ENCODE measurements at regions not wholly inside any gene's neighbourhood (a gene's known extent, or its start where the extent isn't known, plus 50 kb on each side); places are given as distances from the start of the nearest gene placed in this dataset.
"Not testable (repeated sequence)": the region's sequence is repeated elsewhere in the genome, so short reads cannot be mapped to it uniquely, and the experiment has no call there.

DNA sequence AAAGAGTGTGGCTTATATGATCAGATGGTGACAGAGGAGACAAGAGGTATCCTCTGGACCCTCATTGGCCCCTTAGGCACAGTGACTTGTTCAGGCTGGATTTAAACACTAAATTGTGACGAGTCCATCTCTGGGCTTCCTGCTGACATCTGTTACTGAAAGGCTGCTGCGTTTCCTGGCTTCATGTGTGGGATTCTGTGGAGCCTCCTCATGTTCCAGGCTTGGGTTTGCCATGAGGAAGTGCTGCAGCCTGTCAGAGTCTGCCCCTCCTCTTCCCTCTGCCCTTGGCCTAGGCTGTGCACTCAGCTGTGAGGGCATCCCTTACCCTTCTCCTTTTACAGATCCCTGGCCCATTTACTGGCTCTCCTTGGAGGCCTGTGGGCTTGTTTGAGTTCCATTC is 159.1 kb upstream of the TTC29 start:
- DNase-seq = no peak

DNA sequence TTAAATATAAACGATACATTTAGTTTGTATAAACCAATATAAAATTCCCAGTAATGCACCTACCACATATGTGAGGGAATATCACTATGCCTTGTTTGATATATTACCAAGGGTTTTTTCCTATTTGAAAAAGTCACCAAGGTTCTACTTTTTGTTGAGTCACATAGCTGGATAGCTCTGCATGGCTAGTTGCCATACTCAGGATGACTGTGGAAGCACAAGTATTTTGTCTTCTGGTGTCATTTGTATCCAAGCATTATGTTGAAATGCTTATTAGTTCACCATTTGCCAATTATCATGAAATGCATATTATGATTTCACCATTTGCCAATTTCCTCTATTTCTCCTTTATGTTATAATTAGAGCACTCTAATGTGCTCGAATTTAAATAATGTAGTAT is 162.7 kb upstream of the TTC29 start:
- no peak for DNase-seq

DNA sequence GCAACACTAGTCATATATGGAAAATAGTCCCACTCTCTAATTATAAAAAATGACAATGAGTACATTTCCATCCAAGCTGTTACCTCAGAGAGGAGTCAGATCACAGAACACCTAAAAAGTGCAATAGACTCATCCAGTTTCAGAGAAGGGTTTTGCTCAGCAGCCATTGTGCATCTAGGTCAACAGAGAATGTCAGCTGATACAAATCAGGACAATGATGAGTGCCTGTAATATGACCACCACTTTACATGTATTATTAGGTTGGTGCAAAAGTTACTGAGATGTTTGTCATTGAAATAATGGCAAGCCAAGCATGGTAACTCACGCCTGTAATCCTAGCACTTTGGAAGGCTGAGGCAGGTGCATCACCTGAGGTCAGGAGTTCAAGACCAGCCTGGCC is 164.1 kb upstream of the TTC29 start:
- DNase-seq = no peak

DNA sequence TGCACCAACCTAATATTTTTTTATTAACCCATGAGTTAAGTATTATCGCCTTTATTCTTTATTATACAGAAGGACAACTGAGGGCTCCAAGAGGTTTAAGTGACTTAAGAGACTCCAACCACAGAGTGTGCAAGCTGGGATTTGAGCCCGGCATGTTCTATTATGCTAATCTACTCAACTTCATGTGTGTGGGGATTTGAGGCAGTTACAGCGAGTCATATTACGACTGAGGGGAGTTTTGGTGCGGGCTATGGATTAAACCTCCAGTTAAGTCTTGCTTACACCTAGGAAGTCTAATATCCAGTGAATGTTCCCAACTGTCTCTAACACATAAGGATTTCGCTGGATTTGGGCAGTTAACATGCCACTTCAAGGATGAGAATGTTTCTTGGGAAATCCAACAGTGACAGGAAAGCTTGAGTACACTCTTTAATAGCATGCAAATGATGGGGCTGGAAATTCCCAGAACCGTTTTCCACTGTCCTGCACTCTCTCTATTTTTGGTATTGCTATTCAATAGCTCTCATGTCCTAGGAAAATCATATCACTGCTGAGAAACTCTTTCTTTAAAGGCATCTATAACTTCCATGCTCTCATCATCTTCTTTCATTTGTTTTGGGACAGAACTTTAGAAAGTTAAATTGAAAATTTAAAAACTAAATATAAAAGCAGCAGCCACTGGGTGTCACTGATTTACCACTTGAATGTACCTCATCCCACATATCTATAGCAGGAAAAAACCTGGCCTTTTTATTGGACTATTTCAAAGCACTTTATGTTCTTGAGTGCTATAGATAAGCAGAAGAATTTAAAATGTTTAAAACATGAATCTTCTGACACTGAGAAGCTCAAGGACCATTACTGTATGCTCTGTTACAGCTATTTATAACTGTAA is 165.1 kb upstream of the TTC29 start:
- no peak for DNase-seq

DNA sequence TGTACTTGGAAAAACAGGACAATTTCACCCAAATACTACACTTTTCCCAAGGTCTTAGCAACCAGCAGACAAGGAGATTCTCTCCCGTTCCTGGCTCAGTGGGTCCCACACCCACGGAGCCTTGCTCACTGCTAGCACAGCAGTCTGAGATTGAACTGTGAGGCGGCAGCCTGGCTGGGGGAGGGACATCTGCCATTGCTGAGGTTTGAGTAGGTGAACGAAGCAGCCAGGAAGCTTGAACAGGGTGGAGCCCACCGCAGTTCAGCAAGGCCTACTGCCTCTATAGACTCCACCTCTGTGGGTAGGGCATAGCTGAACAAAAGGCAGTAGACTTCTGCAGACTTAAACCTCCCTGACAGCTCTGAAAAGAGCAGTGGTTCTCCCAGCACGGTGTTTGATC is 166.5 kb upstream of the TTC29 start:
- not testable (repeated sequence) for DNase-seq

DNA sequence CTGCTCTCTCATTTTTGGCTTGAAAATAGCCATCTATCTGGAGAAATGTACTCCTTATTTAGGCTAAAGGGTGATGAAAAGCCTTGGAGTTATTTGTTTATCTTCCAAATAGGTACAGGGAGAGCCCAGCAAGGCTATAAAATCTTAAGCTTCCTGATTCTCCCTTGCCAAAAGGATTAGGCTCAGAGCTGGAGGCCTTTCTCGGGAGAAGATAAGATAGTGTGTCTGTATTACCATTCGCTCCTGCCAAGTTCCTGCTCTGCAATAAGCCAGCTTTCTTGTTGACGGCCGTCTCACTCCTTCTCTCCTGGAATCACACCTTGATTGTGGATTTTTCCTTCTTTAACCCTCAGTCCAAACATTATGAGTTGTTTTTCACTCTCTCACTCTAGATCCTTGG is 171.8 kb upstream of the TTC29 start:
- no peak for DNase-seq

DNA sequence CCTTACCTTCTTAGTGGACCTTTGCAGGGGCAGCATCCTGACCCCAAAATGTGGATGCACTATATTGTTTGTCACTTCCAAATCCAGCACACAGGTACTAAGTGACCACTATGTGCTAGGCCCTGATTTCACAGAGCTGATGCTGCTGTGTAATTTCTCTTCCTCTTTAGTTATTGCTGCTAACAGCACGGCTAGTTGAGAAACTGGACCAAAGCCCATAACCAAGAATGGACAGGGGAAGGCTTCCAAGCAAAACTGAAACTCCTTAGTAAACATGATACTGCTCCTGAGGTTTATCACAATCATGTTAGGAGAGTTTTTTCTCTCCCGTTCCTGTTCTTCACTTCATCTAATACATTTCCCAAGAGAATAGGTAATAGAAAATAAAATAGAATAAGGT is 172.9 kb upstream of the TTC29 start:
- DNase-seq = no peak

DNA sequence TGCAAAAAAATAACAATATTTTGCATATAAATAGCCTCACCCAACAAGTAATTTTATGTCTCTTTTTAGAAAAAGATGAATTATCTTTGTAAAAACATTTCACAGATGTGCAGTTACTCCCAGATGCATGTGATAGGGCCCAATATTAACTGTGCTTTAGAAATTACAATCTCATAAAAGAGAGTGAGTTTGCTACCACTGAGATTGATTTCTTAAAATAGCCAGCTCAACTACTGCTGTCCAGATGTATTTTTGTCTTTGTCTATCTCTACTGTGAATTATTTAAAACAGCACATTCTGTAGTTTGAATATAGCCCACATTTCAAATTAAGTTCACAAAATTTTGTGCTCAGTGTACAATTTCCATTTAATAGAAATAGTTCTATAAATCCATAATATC is 177.0 kb upstream of the TTC29 start:
- DNase-seq = no peak

DNA sequence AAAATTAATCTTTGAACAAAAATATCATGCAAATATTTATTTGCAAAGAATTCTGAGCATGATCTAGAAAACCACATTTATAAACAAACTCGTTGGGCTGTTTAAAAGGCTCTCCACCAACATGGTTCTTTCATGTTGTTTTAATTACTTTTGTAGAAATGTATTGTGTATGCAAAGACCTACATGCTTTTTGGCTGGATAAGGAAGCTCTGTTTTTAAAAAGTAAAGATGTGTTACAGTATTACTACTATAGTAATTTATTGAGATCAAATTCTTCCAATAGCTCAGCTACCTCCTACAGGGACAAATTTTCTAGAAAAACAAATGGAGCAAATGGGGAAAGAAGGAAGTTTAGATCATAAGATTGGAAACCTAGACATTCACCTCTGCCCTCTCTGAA is 177.5 kb upstream of the TTC29 start:
- DNase-seq = no peak

DNA sequence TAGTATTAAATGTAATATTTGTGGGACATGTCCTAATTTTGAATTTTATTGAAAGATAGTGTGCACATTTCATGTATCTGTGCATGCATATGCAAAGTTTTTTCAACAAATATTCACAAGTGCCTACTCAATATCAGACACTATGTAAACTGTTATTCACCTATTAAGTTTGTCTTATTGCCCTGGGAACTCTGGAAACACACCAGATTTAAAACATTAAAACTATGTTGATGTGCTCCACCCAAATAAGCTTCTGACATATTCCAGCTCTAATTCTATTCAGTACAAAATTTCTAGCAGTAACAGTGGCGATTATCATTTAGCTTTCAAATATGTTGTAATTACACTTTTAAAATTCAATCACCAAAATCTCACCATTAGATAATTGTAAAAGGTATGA is 183.1 kb upstream of the TTC29 start:
- DNase-seq = no peak

DNA sequence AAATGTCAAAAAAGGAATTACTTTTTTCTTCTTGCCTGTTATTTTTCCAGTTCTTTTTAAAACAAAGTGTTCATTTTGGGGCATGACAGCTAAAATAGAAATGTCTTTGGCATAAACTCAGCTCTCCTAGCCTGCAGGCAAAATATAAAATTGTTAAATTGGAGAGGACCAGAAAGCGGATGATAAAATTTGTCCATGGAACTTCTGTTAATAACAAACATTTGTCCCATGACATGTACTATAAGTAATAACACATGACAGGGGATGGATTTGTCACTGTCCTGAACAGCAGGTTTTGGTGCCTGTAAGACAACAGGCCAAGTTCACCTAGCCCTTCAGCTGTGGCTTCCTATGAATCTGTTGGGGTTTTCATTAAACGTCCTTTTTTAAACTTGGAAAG is 184.0 kb upstream of the TTC29 start:
- no peak for DNase-seq

DNA sequence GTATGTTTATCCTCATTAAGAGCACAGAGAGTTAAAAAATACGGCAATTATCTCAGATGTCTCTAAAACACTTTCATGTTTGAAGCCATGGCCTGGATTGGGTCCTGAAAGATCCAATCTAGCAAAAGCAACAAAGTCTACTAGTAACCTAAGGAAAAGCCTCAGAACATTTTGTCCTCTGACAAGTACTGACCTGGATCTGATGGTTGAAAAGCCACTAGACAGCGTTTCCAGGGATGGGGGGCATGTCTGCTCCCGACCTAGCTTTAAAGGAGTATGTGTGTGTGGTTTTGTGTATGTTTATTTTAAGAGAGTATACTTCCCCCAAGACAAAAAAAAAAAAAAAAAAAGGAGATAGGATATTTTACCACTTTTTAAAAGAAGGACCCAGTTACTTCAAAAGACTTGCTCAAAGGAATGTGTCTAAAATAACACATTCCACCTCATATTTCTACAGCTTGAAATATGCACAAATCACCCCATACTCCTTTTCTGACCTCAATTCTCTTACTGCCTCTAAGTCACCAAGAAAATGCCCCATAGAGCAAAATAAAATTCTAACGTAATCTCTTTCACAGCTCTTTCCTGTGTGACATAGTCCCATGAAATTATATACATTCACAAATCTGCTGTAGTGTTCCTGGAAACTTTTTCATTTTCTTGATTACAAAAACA is 189.0 kb upstream of the TTC29 start:
- no peak for DNase-seq

DNA sequence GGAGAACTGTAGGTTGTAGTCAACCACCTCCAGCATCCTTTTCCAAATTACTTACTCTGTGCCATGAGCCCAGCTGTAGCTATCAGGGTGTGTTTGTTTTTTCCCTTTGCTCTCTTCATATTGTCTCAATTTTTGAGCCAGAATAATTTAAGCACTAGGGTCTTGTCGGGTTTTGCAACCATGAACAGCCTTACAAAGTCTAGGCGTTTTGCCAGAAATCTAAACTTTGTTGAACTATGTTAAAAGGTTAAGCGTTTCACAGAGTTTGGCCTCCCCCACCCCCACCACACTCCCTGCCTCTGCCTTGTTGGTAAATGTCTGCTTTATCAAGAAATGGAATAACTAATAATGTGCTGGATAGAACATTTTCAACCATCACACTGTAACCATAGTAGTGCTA is 190.6 kb upstream of the TTC29 start:
- no peak for DNase-seq

DNA sequence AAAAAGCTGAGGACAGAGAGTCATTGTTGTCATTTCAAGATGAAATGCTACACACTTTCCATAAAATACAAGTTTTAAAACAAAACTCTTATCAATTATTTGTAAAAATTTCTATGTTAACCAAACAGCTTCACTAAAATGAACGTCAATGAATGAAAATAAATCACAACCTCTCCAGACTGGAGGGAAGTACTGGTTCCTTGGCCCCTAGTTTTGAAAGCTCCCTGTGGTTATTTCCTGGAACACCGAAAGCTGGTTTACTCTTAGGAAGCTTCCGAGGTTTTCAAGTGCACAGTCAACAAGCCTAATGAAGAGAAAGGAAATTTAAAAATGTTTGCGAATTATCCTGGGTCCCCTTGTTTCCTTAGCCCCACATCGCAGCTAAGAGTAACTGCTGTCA is 191.1 kb upstream of the TTC29 start:
- DNase-seq = no peak

DNA sequence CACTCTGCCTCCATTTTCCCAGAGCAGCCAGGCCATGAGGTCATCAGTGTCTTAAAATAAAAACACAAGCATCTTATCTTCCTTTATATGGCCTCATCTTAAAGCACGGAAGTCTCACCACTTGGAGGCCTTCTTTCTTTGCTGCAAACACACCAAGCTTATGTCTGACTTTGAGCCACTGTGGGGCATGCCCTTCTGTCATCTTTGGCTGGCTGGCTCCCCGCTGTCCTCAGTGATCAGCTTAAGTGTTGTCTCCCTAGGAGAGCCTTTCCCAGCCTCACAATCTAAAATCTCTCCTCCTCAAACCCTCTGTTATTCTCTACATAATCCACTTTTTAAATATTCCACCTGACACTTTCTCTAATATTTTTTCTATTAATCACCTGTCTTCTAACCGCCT is 191.6 kb upstream of the TTC29 start:
- no peak for DNase-seq

DNA sequence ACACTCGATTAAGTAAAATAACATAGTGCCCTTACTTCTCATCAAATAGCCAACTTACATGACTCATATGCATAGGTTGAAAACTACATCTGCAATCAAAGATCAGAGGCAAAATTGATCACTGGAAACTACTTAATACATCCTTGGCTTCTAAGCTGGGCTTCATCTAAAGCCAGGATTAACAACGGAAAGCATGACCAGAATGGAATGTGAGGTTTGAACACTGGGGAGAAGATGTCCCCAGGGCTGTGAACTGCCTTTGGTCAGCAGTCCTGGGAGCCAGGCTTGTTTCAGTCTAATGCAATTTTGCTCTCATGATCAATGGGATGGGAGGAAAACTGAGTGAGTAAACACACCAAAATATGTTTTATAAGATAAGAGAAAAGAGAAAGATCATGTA is 192.5 kb upstream of the TTC29 start:
- DNase-seq = peak; percentile 47

DNA sequence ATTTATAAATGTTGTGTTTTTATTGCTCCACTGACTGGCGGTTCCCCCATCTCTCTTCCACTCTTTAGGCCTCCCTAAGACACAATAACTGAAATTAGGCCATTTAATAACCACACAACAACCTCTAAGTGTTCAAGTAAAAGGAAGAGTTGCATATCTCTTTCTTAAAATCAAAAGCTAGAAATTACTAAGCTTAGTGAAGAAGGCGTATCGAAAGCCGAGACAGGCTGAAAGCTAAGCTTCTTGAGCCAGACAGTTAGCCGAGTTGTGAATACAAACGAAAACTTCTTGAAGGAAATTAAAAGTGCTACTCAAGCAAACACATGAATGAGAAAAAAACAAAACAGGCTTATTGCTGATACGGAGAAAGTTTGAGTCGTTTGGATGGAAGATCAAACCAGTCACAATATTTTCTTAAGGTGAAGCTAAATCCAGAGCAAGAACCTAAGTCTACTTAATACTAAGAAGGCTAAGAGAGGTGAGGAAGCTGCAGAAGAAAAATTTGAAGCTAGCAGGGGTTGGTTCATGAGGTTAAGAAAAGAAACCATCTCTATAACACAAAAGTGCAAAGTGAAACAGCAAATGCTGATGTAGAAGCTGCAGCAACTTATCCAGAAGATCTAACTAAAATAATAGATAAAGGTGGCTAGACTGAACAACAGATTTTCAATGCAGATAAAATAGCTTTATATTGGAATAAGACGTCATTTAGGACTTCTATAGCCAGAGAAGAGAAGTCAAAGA is 194.0 kb upstream of the TTC29 start:
- no peak for DNase-seq

DNA sequence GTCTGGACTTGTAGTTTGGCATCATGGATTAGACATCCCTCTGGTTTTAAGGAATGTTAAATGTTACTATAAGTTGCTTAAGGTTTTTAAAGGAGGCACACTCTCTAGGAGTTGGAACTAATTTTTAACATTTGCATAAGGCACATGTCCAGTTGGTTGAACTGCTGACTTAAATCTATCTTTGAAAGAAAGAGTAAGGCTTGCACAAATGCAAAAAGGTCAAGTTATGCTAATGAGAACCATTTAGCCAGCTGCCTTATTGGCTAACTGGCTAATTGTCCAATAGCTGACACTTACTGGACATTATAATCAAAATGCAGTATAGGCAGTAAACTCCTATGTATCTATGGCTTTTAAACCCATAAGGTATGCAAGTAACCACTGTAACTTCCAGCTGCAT is 206.1 kb upstream of the TTC29 start:
- DNase-seq = no peak

DNA sequence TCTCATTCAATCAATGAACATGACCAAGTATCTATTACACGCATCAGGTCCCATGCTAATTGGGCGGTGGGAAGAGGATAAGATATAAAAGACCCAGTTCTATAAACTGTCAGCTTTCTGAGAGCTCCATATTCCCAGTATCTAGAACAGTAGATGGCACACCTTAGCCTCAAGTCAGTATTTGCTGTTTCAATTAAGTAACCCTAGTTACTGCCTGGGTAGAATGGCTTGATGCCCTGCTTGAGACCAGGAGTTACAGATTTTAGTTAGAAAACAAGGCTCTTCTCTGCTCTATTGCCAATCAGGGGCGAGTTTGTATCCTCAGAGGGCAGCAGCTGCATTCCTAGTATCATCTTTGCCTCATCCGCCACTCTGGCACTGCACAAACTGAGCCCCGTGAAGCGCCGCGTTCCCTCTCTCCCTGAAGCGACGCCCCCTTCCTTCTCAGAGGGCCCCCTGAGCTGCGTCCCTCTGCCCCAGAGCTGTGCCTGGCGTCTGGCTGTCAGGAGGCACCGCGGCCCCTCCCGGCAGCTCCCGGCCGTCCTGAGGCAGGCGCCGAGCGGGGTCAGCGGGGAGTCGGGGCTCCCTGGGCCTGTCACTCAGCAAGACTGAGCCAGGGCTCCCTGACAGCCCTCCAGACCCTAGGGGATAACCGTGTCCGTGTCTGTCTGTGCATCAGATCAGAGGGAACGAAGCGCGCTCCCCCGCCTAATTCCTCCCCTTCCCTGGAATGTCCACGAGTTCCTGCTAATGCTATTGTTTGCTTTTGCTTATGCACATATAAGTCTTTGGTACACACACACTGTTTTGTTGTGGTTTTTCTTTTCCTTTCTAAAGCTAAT is 212.4 kb upstream of the TTC29 start:
- DNase-seq = peak; percentile 20

DNA sequence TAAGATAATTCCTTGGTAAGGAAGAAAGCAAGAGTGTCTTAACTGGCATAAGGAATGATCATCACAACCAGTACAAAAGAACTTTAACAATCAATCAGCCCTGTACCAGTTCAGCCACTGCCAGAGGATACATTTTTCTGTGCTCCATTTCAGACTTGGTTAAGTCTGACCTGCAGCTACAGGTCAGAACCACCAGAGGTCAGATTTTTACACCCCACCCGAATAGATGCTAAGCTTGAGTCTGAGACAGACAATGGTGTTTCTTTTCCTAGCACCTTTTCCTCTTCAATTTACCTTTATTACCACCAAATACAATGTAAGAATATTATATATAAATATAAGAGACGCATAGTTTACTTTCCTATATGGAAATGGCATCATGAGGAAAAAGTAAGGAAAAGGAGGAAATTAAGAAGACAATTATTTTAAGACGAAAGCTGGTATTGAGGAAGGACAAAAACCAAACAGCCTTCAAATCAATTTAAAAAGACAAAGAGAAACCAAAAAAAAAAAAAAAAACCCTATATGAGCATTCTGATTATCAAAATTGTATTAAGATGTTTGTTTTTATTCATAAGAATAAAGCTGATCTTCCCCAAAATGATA is 215.3 kb upstream of the TTC29 start:
- DNase-seq = peak; percentile 59

DNA sequence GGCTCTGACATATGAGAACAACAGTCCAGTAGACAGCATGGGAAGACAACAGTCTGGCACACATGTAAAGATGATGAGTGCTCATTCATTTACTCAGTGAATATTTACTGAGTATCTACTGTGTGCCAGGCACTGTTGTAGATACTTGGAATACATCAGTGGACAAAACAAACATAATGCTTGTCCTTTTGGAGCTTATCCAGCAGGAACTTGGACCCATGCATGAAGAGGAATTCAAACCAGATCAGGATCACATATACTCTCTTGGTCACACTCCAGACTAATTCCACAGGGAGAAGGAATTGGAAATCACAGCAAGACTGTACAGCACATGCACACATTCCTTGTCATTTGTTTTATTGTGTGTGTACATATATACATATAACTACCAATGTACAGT is 217.6 kb upstream of the TTC29 start:
- no peak for DNase-seq

DNA sequence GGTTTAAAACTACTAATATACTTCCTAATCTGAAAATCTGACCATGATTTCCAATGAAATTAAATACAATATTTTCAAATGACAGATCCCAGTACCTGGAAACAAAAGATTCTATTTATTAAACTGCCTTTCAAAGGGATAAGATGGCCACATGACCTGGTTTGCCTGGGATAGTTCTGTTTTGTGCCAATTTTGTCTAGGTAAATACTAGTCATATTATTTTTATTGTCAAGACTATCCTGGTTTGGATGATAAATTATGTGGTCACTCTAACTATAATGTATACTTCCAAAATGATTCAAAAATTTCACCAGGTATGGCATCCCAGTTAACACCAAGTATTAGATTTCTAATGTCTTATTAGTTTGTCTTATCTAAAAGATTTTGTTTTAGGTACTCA is 222.5 kb upstream of the TTC29 start:
- DNase-seq = not testable (repeated sequence)

DNA sequence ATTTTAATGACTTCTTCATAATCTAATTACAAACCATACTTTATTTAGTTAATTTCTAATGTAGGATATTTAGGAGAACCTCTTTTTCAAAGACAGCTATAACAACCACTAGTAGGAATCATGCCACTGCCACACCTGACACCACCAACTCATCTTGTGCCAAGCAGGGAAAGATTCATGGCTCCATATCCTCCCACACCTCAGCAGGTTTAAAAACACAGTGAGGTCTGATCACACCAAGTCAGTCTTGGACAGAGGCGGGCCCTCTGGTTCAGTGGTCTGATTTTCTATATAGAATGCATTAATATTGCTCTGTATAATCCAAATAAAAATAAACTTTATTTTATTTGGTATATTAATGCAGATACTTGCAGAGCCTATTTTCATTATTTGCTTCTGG is 227.7 kb upstream of the TTC29 start:
- DNase-seq = no peak

All from EL (cell line).